ENCODE measurements at regions not wholly inside any gene's neighbourhood (a gene's known extent, or its start where the extent isn't known, plus 50 kb on each side); places are given as distances from the start of the nearest gene placed in this dataset.
"Not testable (repeated sequence)": the region's sequence is repeated elsewhere in the genome, so short reads cannot be mapped to it uniquely, and the experiment has no call there.

GRCh38 chr5:158061451-158061850 lies 202.5 kb upstream of the CLINT1 start:
- no peak for DNase-seq (ENCODE audit: low read depth)

GRCh38 chr5:158060212-158060611 lies 201.3 kb upstream of the CLINT1 start:
- DNase-seq (ENCODE audit: low read depth): no peak

DNA sequence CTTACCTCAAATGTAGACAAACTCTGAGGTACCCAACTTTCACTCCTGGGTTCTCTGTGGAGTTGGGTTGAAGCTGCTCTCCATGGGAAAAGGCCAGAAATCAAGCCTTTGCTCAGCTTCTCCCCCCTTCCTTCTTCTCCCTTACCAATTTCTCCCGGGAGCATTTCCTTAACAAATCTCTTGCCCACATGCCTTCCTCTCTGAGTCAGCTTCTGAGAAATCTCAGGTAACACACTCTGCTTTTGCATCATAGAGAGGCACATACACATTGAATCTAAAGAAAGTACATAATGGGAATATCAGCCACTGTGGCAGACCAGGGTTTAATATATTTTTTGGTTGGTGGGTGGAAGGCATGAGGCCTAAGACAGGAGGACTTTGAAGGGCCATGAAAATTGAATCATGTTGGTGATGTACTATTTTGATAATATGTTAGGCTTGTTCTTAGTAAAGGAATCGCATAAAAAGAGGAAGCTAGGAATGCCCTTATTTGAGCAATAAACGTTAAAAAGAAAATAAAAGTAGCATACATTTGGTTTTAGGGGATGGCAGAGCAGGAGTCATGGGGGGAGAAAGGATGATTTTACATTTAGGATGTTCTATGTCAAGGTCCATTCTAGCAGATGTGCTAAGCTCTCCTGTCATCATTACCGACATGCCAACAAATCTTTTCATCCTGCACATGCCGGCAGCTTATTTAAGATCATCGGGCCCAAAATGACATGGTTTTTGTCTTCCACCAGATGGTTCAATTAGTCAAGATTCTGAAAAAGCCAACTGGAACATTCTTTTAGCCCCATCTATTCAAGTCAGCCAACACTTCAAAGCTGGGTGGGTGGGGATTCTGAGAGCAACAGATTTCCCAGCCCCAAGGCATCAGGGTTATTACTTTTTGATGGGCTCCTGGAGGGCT lies 199.5 kb upstream of the CLINT1 start:
- DNase-seq (ENCODE audit: low read depth): no peak

DNA sequence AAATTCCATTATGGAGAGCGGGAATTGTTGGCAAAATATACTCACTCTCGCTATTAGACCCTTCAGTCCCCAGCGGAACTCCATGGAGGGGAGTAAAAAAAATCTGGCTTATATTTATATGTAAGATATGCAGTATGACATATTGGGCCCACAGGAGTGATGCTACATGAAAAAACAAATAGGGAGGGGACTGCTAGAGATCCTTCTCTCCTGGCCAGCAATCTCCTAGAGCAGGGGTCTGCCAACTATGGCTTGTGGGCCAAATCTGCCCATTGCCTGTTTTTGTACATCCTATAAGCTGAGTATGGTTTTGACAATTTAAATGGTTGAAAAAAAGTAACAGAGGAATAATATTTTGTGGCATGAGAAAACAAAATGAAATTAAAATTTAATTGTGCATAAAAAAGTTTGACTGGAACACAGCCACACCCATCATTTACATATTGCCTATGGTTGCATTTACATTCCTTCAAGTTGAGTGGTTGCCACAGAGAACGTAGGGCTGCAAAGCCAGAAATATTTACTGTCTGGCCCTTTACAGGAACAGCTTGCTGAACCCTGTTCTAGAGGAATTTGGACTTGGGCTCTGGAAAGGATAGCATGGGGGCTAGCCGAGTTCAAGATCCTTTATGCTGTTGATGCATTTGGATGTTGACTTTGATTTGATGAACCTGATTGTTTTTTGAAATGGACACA lies 197.3 kb upstream of the CLINT1 start:
- no peak for DNase-seq (ENCODE audit: low read depth)

GRCh38 chr5:158055111-158055501 lies 196.2 kb upstream of the CLINT1 start:
- DNase-seq (ENCODE audit: low read depth): no peak

DNA sequence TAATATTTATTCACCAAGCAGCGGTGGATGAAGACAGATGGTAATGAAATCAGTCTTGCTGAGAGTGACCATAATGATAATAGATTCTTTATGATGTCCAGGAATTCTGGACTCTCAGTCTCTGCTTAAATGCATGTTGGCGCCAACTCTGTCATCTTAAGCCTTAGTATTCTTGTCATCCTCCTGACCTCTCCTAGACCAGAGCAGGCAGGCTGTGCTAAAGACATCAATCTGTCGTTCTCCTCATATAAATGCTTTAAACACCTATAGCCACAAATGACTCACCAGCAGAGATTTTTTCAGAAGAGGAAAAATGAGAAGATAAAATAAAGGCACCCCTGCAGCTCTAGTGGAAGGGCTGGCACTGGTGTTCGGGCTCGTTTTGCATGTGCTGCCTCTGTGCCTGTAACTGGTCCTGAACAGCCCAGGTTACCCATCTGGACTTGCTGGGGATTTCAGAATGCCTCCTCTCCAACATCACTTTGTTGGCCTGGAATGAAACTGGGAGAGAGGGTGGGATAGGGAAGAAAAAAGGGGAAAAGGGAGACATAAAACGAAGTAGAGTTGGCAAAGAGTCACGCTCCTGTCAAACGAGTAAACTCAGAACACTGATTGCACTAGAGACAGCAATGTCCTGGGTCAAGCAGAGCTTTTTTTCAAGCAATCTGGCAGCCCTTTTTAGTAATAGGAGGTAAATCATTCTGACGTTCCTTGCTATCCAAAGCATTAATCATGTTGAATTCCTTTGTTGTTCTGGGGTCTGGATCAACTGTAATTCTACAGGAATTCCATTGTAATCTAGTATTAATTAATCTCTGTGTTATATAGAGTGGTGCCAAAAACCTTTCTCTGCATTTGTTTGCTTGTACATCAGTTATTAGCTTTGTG lies 195.5 kb upstream of the CLINT1 start:
- no peak for DNase-seq (ENCODE audit: low read depth)

DNA sequence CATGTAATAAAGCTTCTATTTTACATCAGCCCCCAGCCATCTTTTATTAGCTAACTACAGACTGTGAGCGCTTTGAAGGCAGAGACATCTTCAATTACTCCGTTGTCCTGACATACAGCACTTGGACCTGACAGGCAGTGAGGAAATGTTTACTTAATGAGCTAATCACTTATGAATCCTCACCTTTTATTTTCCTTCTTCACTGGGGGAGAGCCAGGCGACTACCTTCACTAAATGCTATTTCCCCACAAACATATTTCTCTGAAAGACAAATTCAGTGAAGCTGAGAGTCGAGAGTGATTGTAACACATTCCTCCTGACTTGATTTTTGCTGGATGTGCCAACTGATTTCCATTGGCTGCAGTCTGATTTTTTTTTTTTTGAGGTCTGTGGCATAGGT lies 192.1 kb upstream of the CLINT1 start:
- DNase-seq (ENCODE audit: low read depth): no peak

GRCh38 chr5:158050421-158050820 lies 191.5 kb upstream of the CLINT1 start:
- DNase-seq (ENCODE audit: low read depth): no peak

- no peak for DNase-seq (ENCODE audit: low read depth)
These were observed 190.5 kb upstream of the CLINT1 start for GRCh38 chr5:158049459-158049858.

GRCh38 chr5:158045696-158046095 lies 186.8 kb upstream of the CLINT1 start:
- DNase-seq (ENCODE audit: low read depth): no peak

DNA sequence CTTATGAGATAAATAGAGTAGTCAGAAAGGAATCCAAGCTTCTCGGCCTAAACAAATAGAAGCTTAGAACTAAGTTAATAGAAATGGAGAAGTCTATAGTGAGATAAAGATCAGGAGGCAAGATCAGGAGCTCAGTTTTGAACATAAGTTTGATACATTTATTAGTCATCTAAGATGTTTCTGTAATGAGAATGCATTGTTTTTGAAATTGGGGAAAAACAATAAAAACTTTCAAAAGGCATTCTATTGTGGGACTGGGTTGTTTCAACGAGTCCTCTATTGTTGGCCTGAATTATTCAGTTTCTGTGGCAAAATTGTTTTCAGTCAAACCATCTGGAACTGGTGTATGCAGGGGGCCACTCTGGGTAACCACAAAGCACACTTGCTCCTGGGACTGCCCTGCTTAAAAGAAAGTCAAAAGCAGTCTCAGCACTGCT lies 181.0 kb upstream of the CLINT1 start:
- DNase-seq (ENCODE audit: low read depth): no peak

DNA sequence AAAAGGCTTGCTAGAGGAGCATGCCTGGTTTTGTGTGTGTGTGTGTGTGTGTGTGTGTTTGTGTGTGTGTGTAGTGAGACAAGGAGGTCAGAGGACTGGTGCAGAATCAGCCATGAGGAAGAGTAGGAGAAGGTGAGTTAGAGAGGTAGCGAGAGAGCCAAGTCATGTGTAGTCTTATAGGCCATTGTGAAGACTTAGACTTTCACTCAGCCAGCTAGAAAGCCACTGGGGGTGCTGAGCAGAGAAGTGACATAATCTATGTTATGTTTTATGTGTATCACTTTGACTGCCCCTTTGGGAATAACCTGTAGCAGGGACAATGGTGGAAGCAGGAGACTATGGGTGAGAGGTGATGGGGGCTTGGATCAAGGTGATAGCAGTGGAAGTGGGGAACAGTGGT lies 180.5 kb upstream of the CLINT1 start:
- no peak for DNase-seq (ENCODE audit: low read depth)

- DNase-seq (ENCODE audit: low read depth): not testable (repeated sequence)
These were observed 178.1 kb upstream of the CLINT1 start for GRCh38 chr5:158036983-158037595.

- DNase-seq (ENCODE audit: low read depth): not testable (repeated sequence)
These were observed 175.6 kb upstream of the CLINT1 start for GRCh38 chr5:158034586-158034985.

- no peak for DNase-seq (ENCODE audit: low read depth)
These were observed 174.8 kb upstream of the CLINT1 start for GRCh38 chr5:158033724-158034123.

DNA sequence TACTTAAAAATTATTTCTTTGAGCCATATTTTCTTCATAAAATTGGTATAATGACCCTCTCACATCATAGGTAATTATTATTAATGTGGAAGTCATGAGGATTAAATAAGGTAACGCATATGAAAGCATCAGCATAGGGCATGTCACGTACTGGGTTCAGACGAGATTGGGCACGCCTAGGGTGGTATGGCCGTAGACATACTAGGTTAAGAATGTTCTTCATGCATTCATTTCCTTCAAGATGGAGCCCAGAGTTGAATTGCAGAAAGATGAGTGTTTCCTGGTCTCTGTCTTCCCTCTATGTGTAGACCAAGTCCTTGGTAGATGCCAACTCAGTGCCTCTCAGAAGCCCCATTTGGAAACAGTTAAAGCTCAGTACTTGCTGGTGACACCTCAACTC lies 174.1 kb upstream of the CLINT1 start:
- no peak for DNase-seq (ENCODE audit: low read depth)

DNA sequence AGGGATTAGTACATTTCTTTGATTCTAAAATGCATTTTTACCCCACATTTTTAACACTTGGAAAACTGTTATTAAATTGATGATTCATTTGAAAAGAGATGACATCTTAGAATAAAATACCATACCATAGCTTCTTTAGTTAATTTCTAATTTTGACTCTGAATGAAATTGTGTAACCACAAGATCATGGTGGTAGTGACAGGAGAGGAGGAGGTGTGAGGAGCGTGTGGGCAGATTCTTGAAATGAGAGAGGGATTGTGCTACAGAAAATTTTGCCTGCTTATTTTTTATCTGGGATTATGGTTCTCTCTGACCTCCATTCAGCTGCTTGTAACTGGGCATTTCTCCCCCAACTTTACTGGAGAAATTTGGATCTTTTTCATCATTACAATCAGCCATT lies 173.3 kb upstream of the CLINT1 start:
- no peak for DNase-seq (ENCODE audit: low read depth)

GRCh38 chr5:158027806-158028775 lies 169.1 kb upstream of the CLINT1 start:
- DNase-seq (ENCODE audit: low read depth): no peak

DNA sequence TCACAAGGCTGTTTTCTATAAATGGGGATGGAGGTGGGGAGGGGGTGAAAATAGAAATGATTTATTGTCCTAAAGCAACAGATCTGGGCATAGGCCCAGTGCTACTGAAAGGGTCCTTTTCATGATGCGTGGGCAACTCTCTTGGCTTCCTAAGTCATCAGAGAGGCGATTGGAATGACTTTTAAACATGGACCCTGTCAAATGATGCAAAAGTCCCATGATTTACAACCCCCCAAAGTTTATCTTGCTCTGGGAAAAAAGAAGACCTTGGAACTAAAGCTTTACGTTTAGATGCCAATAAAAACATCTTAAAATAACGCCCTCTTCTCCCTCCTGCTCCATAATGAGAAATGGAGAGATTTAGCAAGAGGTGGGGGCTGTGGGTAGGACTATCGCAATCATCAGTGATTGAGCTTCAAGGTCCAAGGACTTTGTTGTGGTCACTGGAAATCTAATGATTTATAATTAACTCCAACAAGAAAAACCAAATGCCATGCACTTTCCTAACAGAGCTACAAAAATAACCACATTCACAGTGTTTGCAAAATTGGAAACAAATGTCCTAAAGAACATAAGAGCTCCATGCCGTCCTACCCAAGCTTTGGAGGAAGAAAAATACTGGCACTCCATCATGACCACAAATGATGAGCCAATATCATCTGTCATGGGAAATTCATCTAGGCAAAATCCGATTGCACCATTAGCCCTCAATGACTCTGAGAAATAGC lies 167.5 kb upstream of the CLINT1 start:
- DNase-seq (ENCODE audit: low read depth): no peak

DNA sequence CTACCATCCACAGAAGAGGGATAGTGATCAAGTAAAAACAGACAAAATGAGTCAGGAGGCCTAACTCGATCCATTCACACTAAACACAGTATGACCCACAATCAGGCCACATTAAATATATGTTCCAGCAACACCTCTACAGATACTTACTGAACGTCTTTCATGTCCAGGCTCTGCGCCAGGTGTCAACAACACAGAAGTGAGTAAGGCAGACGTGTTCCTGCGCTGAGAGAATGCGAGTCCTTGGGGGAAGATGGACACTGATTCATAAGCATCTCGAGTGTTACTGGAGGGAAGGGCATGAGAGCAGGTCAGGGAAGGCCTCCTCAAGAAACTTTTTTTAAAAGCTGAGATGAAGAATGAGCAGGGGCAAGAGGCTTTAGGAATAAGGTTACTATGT lies 164.3 kb upstream of the CLINT1 start:
- DNase-seq (ENCODE audit: low read depth): no peak
